GM18951 (cell line): ENCODE measurements at regions not wholly inside any gene's neighbourhood (a gene's known extent, or its start where the extent isn't known, plus 50 kb on each side); places are given as distances from the start of the nearest gene placed in this dataset.

Experiments
- POLR2A ChIP-seq: IDR thresholded peaks from 4 replicates; pipeline ENCODE4 v1.6.1; 2011; ENCODE audit warnings: mild to moderate bottlenecking; ENCODE audit not compliant: insufficient read length, insufficient read depth; ENCODE audit errors: extremely low read depth
- in situ Hi-C: fragments of 300-500 bp; cut with MboI; formaldehyde crosslinking; loops from one replicate; pipeline ENCODE4 v1.12.0; 2022; ENCODE audit warnings: low sequenced_read_pairs, mixed read lengths, inconsistent platforms; ENCODE audit not compliant: unreplicated experiment

DNA sequence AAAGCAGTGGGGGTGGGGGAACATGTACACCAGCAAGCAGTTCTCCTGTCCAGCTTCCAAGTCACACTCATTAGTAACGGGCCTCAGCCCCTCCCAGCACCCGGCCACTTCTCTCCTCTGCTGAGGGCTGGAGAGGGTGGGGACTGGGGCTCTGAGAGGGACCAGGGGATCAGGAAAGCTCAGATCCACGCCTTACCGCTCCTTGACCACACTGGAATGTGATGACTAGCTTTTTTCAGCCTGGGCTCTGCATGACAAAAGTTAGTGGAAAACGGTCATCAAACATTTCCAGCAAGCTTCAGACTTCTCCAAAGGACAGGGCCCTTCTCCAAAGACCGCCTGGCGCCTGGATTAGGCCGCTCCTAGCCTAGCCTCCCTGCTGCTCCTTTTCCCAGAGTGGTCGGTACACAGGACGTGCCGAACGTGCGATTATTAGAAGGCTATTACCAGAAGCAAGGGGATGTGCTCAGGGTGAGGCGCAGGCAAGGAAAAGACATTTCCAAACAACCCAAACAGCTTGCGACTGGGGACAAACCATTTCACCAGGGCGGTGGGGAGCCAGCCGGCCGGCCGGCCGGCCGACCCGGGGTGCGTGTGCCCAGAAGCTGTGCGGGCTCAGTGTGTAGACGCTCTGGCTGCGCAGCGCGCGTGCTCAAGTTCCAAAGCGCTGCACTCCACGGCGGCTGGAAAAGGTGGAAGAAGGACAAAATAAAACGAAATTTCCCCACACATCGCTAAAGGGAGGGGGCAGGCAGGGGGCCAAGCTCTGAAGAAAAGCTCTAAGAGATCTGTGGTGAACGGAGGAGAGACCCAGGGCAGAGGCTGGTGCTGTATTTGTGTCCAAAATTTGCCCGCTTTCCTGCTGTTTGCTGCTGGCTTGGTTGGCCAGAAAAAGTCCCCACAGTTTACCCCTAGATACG, 51.0 kb upstream of the SSR3 start:
- in situ Hi-C loops = no loop called here
- TF ChIP-seq POLR2A = peak; percentile 38

DNA sequence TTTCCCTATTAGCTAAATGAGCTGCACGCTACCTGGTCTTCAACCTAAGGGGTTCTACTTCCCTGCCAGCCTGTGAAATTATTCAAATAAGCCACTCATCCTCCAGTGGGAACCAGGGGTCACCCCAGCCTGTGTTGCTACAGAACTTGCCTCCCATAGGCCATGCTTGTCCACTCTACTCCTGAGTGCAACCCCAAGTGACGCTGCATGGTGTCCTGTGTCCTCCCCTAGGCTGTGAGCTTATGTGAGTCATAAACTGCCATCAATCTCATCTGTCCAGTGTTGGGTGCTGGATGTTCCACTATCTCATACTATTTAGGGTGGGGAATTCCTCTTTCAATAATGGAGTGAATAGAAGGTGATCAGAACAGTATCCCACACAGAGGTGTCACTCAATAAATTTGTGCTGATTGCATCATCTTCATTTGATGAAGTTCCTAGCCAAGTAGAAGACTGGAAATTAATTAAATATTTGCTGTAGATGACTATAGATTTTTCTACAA, 49.8 kb upstream of the SSR3 start:
- in situ Hi-C loops = no loop called here

More for the DNA sequence above, 49.8 kb upstream of the SSR3 start:
- no peak for TF ChIP-seq POLR2A
